ENCODE measurements at regions not wholly inside any gene's neighbourhood (a gene's known extent, or its start where the extent isn't known, plus 50 kb on each side); places are given as distances from the start of the nearest gene placed in this dataset.

- Histone ChIP-seq H2BK5ac (ENCODE audit: low read length) (no peak overlapping the region), H3K23ac (ENCODE audit: low read depth, low read length, poor library complexity) (no peak overlapping the region), H2BK12ac (ENCODE audit: low read length) (no peak overlapping the region), H2AK5ac (ENCODE audit: low read depth, low read length) (no peak overlapping the region), H3K36me3 (replicated peaks in 1 of 2; ENCODE audit: control insufficient read depth in 2 of 2, insufficient read depth in 2 of 2, low read length in 2 of 2) (no peaks in the 10 kb centered on the region), H3K27ac (replicated peaks; ENCODE audit: low read length) (no peak overlapping the region), H4K91ac (ENCODE audit: low read depth, low read length, poor library complexity) (no peak overlapping the region), H2AFZ (ENCODE audit: low read length) (no peak overlapping the region), H2BK120ac (ENCODE audit: low read depth, low read length) (no peak overlapping the region), H3K4ac (ENCODE audit: low read length) (no peak overlapping the region), H3K14ac (ENCODE audit: low read length) (no peak overlapping the region), H3K9me3 (replicated peaks in 1 of 2; ENCODE audit: control insufficient read depth in 2 of 2, insufficient read depth in 1 of 2, low read depth in 1 of 2, low read length in 2 of 2) (peaks cover 0 to 3% of the 10 kb centered on the region in 2 donors), H3K18ac (ENCODE audit: low read length) (no peak overlapping the region), H4K8ac (ENCODE audit: low read depth, low read length) (no peak overlapping the region), H3K79me1 (ENCODE audit: low read depth, low read length) (no peaks in the 10 kb centered on the region), H3K4me1 (ENCODE audit: control insufficient read depth in 2 of 2, insufficient read depth in 1 of 2, low read depth in 1 of 2, low read length in 2 of 2) (peaks cover 4 to 5% of the 10 kb centered on the region in 2 donors), H3K4me2 (ENCODE audit: insufficient read depth, low read length, poor library complexity, severe bottlenecking) (no peak overlapping the region), H2BK15ac (ENCODE audit: low read length) (no peak overlapping the region), H3K27me3 (ENCODE audit: control insufficient read depth in 3 of 3, insufficient read depth in 3 of 3, low read depth in 1 of 3, low read length in 3 of 3) (no peaks in the 10 kb centered on the region), H3K9ac (ENCODE audit: low read depth, low read length, poor library complexity) (no peak overlapping the region), H3K4me3 (ENCODE audit: low read length in 2 of 2) (no peak overlapping the region)
- no peak for DNase-seq (ENCODE audit: low spot score)
These were observed 141.8 kb upstream of the CD180 start for GRCh38 chr5:67338421-67338820.

GRCh38 chr5:67337751-67338150 lies 141.2 kb upstream of the CD180 start:
- DNase-seq (ENCODE audit: low spot score), result no peak
- Histone ChIP-seq H3K9ac (ENCODE audit: low read depth, low read length, poor library complexity) (no peak overlapping the region), H3K27me3 (ENCODE audit: control insufficient read depth in 3 of 3, insufficient read depth in 3 of 3, low read depth in 1 of 3, low read length in 3 of 3) (no peaks in the 10 kb centered on the region), H2BK120ac (ENCODE audit: low read depth, low read length) (no peak overlapping the region), H3K36me3 (replicated peaks in 1 of 2; ENCODE audit: control insufficient read depth in 2 of 2, insufficient read depth in 2 of 2, low read length in 2 of 2) (no peaks in the 10 kb centered on the region), H2AK5ac (ENCODE audit: low read depth, low read length) (no peak overlapping the region), H2BK12ac (ENCODE audit: low read length) (no peak overlapping the region), H2BK15ac (ENCODE audit: low read length) (no peak overlapping the region), H3K4me1 (ENCODE audit: control insufficient read depth in 2 of 2, insufficient read depth in 1 of 2, low read depth in 1 of 2, low read length in 2 of 2) (peaks cover 4 to 5% of the 10 kb centered on the region in 2 donors), H4K8ac (ENCODE audit: low read depth, low read length) (no peak overlapping the region), H3K18ac (ENCODE audit: low read length) (no peak overlapping the region), H3K9me3 (replicated peaks in 1 of 2; ENCODE audit: control insufficient read depth in 2 of 2, insufficient read depth in 1 of 2, low read depth in 1 of 2, low read length in 2 of 2) (peaks cover 0 to 2% of the 10 kb centered on the region in 2 donors), H3K4ac (ENCODE audit: low read length) (no peak overlapping the region), H3K4me3 (ENCODE audit: low read length in 2 of 2) (no peak overlapping the region), H3K23ac (ENCODE audit: low read depth, low read length, poor library complexity) (no peak overlapping the region), H4K91ac (ENCODE audit: low read depth, low read length, poor library complexity) (no peak overlapping the region), H3K27ac (replicated peaks; ENCODE audit: low read length) (peak overlapping the region; percentile 21), H3K4me2 (ENCODE audit: insufficient read depth, low read length, poor library complexity, severe bottlenecking) (no peak overlapping the region), H2BK5ac (ENCODE audit: low read length) (no peak overlapping the region), H2AFZ (ENCODE audit: low read length) (peak overlapping the region; percentile 21), H3K14ac (ENCODE audit: low read length) (no peak overlapping the region), H3K79me1 (ENCODE audit: low read depth, low read length) (no peaks in the 10 kb centered on the region)

GRCh38 chr5:67335426-67335825 lies 138.8 kb upstream of the CD180 start:
- Histone ChIP-seq H3K4ac (ENCODE audit: low read length) (no peak overlapping the region), H3K27me3 (ENCODE audit: control insufficient read depth in 3 of 3, insufficient read depth in 3 of 3, low read depth in 1 of 3, low read length in 3 of 3) (no peaks in the 10 kb centered on the region), H3K4me2 (ENCODE audit: insufficient read depth, low read length, poor library complexity, severe bottlenecking) (no peak overlapping the region), H3K9ac (ENCODE audit: low read depth, low read length, poor library complexity) (no peak overlapping the region), H2BK12ac (ENCODE audit: low read length) (no peak overlapping the region), H2BK15ac (ENCODE audit: low read length) (no peak overlapping the region), H3K14ac (ENCODE audit: low read length) (no peak overlapping the region), H2AK5ac (ENCODE audit: low read depth, low read length) (no peak overlapping the region), H3K27ac (replicated peaks; ENCODE audit: low read length) (no peak overlapping the region), H2BK120ac (ENCODE audit: low read depth, low read length) (no peak overlapping the region), H3K23ac (ENCODE audit: low read depth, low read length, poor library complexity) (no peak overlapping the region), H3K36me3 (replicated peaks in 1 of 2; ENCODE audit: control insufficient read depth in 2 of 2, insufficient read depth in 2 of 2, low read length in 2 of 2) (no peaks in the 10 kb centered on the region), H3K9me3 (replicated peaks in 1 of 2; ENCODE audit: control insufficient read depth in 2 of 2, insufficient read depth in 1 of 2, low read depth in 1 of 2, low read length in 2 of 2) (peaks cover 0 to 4% of the 10 kb centered on the region in 2 donors), H3K4me1 (ENCODE audit: control insufficient read depth in 2 of 2, insufficient read depth in 1 of 2, low read depth in 1 of 2, low read length in 2 of 2) (peaks cover 4 to 5% of the 10 kb centered on the region in 2 donors), H4K8ac (ENCODE audit: low read depth, low read length) (no peak overlapping the region), H3K18ac (ENCODE audit: low read length) (no peak overlapping the region), H3K79me1 (ENCODE audit: low read depth, low read length) (no peaks in the 10 kb centered on the region), H2BK5ac (ENCODE audit: low read length) (no peak overlapping the region), H2AFZ (ENCODE audit: low read length) (no peak overlapping the region), H4K91ac (ENCODE audit: low read depth, low read length, poor library complexity) (no peak overlapping the region), H3K4me3 (ENCODE audit: low read length in 2 of 2) (no peak overlapping the region)
- no peak for DNase-seq (ENCODE audit: low spot score)
- no CpG with 5 or more reads among the region's 5 CpGs for WGBS, 2 donors (ENCODE audit: extremely low coverage in 2 of 2, insufficient read length in 2 of 2, insufficient replicate concordance in 1 of 2)

- H2BK12ac ChIP-seq (ENCODE audit: low read length), result no peak overlapping the region
- H3K27ac ChIP-seq (replicated peaks; ENCODE audit: low read length), result no peak overlapping the region
- no peak overlapping the region for H3K9ac ChIP-seq (ENCODE audit: low read depth, low read length, poor library complexity)
- H2AK5ac ChIP-seq (ENCODE audit: low read depth, low read length), result no peak overlapping the region
- H4K8ac ChIP-seq (ENCODE audit: low read depth, low read length), result no peak overlapping the region
- no peaks in the 10 kb centered on the region for H3K79me1 ChIP-seq (ENCODE audit: low read depth, low read length)
- H3K27me3 ChIP-seq (ENCODE audit: control insufficient read depth in 3 of 3, insufficient read depth in 3 of 3, low read depth in 1 of 3, low read length in 3 of 3), result no peaks in the 10 kb centered on the region
- H3K14ac ChIP-seq (ENCODE audit: low read length), result no peak overlapping the region
- H2AFZ ChIP-seq (ENCODE audit: low read length), result no peak overlapping the region
- H3K4me3 ChIP-seq (ENCODE audit: low read length in 2 of 2), result no peak overlapping the region
- no peak overlapping the region for H3K4me2 ChIP-seq (ENCODE audit: insufficient read depth, low read length, poor library complexity, severe bottlenecking)
- whole genome bisulfite sequencing, 2 donors (ENCODE audit: extremely low coverage in 2 of 2, insufficient read length in 2 of 2, insufficient replicate concordance in 1 of 2), result no CpG with 5 or more reads among the region's 1 CpG
- no peak overlapping the region for H3K4ac ChIP-seq (ENCODE audit: low read length)
- no peak overlapping the region for H3K18ac ChIP-seq (ENCODE audit: low read length)
- H3K36me3 ChIP-seq (replicated peaks in 1 of 2; ENCODE audit: control insufficient read depth in 2 of 2, insufficient read depth in 2 of 2, low read length in 2 of 2), result no peaks in the 10 kb centered on the region
- H4K91ac ChIP-seq (ENCODE audit: low read depth, low read length, poor library complexity), result no peak overlapping the region
- no peak overlapping the region for H2BK15ac ChIP-seq (ENCODE audit: low read length)
- no peak overlapping the region for H2BK120ac ChIP-seq (ENCODE audit: low read depth, low read length)
- peaks cover 4 to 5% of the 10 kb centered on the region in 2 donors for H3K4me1 ChIP-seq (ENCODE audit: control insufficient read depth in 2 of 2, insufficient read depth in 1 of 2, low read depth in 1 of 2, low read length in 2 of 2)
- no peak overlapping the region for H3K23ac ChIP-seq (ENCODE audit: low read depth, low read length, poor library complexity)
- DNase-seq (ENCODE audit: low spot score), result no peak
- no peak overlapping the region for H2BK5ac ChIP-seq (ENCODE audit: low read length)
- H3K9me3 ChIP-seq (replicated peaks in 1 of 2; ENCODE audit: control insufficient read depth in 2 of 2, insufficient read depth in 1 of 2, low read depth in 1 of 2, low read length in 2 of 2), result peaks cover 0 to 5% of the 10 kb centered on the region in 2 donors
These were observed 137.8 kb upstream of the CD180 start for GRCh38 chr5:67334373-67334772.
